CD4-positive, alpha-beta T cell (primary cell): ENCODE measurements at regions not wholly inside any gene's neighbourhood (a gene's known extent, or its start where the extent isn't known, plus 50 kb on each side); places are given as distances from the start of the nearest gene placed in this dataset.

Source experiments
- ATAC-seq: fragments of 200-7000 bp; cut with Tn5 transposase; one replicate; pipeline ENCODE4 v1.10.0; 2022; ENCODE audit warnings: mild to moderate bottlenecking; ENCODE audit not compliant: poor library complexity
- CTCF ChIA-PET: fragments of 350-600 bp; sonication (Branson Sonifier 250); formaldehyde crosslinking; loops from one replicate; lab custom pipeline; 2021; ENCODE audit warnings: antibody characterized with exemption, inconsistent platforms; lab: Charles Lee
- POLR2A ChIA-PET: fragments of 350-600 bp; sonication (Branson Sonifier 250); formaldehyde crosslinking; loops from one replicate; lab custom pipeline; 2021; ENCODE audit warnings: antibody characterized with exemption, inconsistent platforms; lab: Charles Lee
- DNase-seq, 14 experiments: peaks; one replicate each; pipeline ENCODE4 v3.0.0-alpha.2; 2013 to 2020; ENCODE audit warnings: mixed read lengths in 2 of 14
- H3K27ac ChIP-seq, 2 donors: one replicate each; pipeline versions ENCODE4 v1.5.1 to v1.7.0; 2013; ENCODE audit warnings: low read length in 2 of 2, low read depth in 1 of 2, mild to moderate bottlenecking in 1 of 2
- H3K27me3 ChIP-seq, 2 experiments: 1 replicate in 1 of 2; 2 replicates in 1 of 2; pipeline versions ENCODE4 v1.6.1 to v1.7.0; 2013; ENCODE audit warnings: low read length in 2 of 2, control low read depth in 1 of 2, mild to moderate bottlenecking in 1 of 2, moderate library complexity in 1 of 2; ENCODE audit not compliant: insufficient read depth in 2 of 2, control insufficient read depth in 1 of 2
- H3K36me3 ChIP-seq: one replicate; pipeline ENCODE4 v1.6.1; 2013; ENCODE audit warnings: low read length, control low read depth; ENCODE audit not compliant: insufficient read depth
- H3K4me1 ChIP-seq: one replicate; pipeline ENCODE4 v1.6.1; 2013; ENCODE audit warnings: low read length, control low read depth; ENCODE audit not compliant: insufficient read depth
- H3K4me3 ChIP-seq: one replicate; pipeline ENCODE4 v1.5.1; 2013; ENCODE audit warnings: mild to moderate bottlenecking, low read length, moderate library complexity
- H3K9me3 ChIP-seq, 2 experiments: 1 replicate in 1 of 2; 2 replicates in 1 of 2; pipeline versions ENCODE4 v1.6.1 to v1.7.0; 2013; ENCODE audit warnings: low read length in 2 of 2, mild to moderate bottlenecking in 2 of 2, control low read depth in 1 of 2, moderate library complexity in 1 of 2; ENCODE audit not compliant: control insufficient read depth in 1 of 2, insufficient read depth in 1 of 2
- H3K27ac Mint-ChIP-seq: one replicate; pipeline ENCODE4 v1.8.0; 2020; ENCODE audit warnings: mixed read lengths
- H3K27me3 Mint-ChIP-seq: one replicate; pipeline ENCODE4 v1.8.0; 2021; ENCODE audit warnings: mixed read lengths
- H3K36me3 Mint-ChIP-seq: one replicate; pipeline ENCODE4 v1.8.0; 2021; ENCODE audit warnings: low read depth, mixed read lengths
- H3K4me1 Mint-ChIP-seq: one replicate; pipeline ENCODE4 v1.8.0; 2021; ENCODE audit warnings: low read depth, mixed read lengths
- H3K4me3 Mint-ChIP-seq: one replicate; pipeline ENCODE4 v1.8.0; 2020; ENCODE audit warnings: mild to moderate bottlenecking, mixed read lengths
- H3K9me3 Mint-ChIP-seq: one replicate; pipeline ENCODE4 v1.8.0; 2020; ENCODE audit warnings: mixed read lengths
- intact Hi-C, 2 experiments: fragments of 100-400 bp; cut with DNase I in 1 of 2; cut with micrococcal nuclease in 1 of 2; formaldehyde crosslinking; loops; one replicate each; pipeline versions ENCODE4 v1.15.1 to v1.9.0; 2023 to 2025; cut with DNase I, micrococcal nuclease
- TF ChIP-seq, protein P1 (sequence below): fragments of 200-600 bp; IDR thresholded peaks from one replicate; pipeline ENCODE4 v1.8.0; 2022; ENCODE audit warnings: antibody characterized with exemption, mild to moderate bottlenecking

DNA sequence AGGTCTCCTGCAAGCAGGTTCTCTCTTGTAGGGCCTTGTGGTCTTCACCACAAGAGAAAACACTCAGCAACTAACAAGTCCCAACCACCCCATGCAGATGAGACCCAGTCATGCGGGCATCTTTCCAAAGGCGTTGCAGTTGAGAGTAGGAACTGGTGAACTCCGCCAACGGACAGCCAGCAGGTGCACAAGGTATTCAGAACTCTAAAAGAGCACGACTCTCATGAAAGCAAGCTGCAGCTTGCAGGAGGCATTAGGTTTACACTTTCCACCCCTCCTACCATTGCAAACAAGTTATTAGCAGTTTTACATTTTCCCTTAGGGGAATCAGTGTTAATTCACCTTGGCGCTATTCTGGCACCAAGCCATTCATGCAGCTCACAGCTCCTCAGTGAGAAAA lies 173.4 kb upstream of the KIT start:
- POLR2A ChIA-PET: no interaction called here
- DNase-seq (no peak), ATAC-seq (no peak)
- Mint-ChIP-seq H3K27ac (no peak overlapping the region), H3K36me3 (no peaks in the 10 kb centered on the region), H3K9me3 (peaks cover 4% of the 10 kb centered on the region), H3K4me3 (no peak overlapping the region), H3K27me3 (peaks cover 6% of the 10 kb centered on the region), H3K4me1 (no peaks in the 10 kb centered on the region)
- no peak overlapping the region for H3K27ac ChIP-seq
- TF ChIP-seq, protein P1, sequence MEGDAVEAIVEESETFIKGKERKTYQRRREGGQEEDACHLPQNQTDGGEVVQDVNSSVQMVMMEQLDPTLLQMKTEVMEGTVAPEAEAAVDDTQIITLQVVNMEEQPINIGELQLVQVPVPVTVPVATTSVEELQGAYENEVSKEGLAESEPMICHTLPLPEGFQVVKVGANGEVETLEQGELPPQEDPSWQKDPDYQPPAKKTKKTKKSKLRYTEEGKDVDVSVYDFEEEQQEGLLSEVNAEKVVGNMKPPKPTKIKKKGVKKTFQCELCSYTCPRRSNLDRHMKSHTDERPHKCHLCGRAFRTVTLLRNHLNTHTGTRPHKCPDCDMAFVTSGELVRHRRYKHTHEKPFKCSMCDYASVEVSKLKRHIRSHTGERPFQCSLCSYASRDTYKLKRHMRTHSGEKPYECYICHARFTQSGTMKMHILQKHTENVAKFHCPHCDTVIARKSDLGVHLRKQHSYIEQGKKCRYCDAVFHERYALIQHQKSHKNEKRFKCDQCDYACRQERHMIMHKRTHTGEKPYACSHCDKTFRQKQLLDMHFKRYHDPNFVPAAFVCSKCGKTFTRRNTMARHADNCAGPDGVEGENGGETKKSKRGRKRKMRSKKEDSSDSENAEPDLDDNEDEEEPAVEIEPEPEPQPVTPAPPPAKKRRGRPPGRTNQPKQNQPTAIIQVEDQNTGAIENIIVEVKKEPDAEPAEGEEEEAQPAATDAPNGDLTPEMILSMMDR: no peak
- no peaks in the 10 kb centered on the region for H3K4me1 ChIP-seq
- H3K36me3 ChIP-seq: no peaks in the 10 kb centered on the region
- H3K9me3 ChIP-seq: peaks cover 4 to 7% of the 10 kb centered on the region in 2 experiments
- no peaks in the 10 kb centered on the region for H3K27me3 ChIP-seq
- no peak overlapping the region for H3K4me3 ChIP-seq
- intact Hi-C loops: no loop called here
- CTCF ChIA-PET: no interaction called here

DNA sequence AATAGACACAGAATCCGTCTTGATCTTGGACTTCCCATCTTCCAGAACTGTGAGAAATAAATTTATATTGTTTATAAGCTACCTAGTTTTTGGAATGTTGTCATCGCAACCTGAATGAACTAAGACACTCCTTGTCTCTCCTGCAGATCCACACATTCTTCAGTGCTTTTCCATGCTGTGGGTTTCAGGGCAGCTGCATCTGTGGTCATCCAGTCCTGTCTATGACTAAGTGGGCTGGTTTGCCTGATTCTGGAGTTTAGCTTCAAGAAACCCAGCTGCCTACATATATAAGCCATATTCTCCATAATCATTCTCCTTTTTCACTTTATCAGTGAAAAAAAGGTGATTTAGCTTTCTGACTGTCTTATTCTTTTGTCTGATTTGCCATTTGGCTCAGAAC lies 170.3 kb upstream of the KIT start:
- Histone ChIP-seq H3K4me3 (no peak overlapping the region), H3K36me3 (no peaks in the 10 kb centered on the region), H3K9me3 (peaks cover 0 to 4% of the 10 kb centered on the region in 2 experiments), H3K27me3 (no peaks in the 10 kb centered on the region), H3K4me1 (no peaks in the 10 kb centered on the region), H3K27ac (no peak overlapping the region)
- Mint-ChIP-seq H3K4me1 (no peaks in the 10 kb centered on the region), H3K9me3 (no peaks in the 10 kb centered on the region), H3K27me3 (peaks cover 6% of the 10 kb centered on the region), H3K4me3 (no peak overlapping the region), H3K27ac (no peak overlapping the region), H3K36me3 (no peaks in the 10 kb centered on the region)
- no peak for ATAC-seq
- intact Hi-C loops: no loop called here
- no peak for DNase-seq
- TF ChIP-seq, protein P1: no peak
- ChIA-PET CTCF (no interaction called here), POLR2A (no interaction called here)

DNA sequence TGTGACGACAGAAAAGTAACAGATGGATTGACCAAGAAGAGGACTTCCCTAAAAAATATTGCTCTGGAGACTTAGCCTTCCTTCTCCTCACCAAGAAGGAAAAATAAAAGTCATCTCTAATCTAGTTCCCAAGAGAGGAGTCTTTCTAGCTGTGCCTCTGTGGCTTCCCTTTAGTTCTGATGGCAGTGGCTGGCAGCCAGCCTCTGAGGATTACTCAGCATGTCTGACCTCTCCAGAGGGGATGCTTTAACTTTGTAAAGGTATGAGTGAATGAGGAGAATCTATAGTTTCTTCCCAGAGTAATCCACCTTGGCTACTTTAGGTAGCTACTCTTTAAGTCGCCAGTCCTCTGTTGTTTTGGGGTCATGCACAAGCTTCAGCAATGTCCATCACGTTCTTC lies 163.9 kb upstream of the KIT start:
- no peak overlapping the region for H3K27ac ChIP-seq
- TF ChIP-seq, protein P1: no peak
- ATAC-seq (no peak), DNase-seq (no peak)
- intact Hi-C loops: no loop called here
- H3K9me3 ChIP-seq: no peaks in the 10 kb centered on the region
- POLR2A ChIA-PET: no interaction called here
- H3K4me3 Mint-ChIP-seq: no peak overlapping the region
- no peaks in the 10 kb centered on the region for H3K27me3 ChIP-seq
- no peak overlapping the region for H3K4me3 ChIP-seq
- CTCF ChIA-PET: no interaction called here
- no peaks in the 10 kb centered on the region for H3K9me3 Mint-ChIP-seq
- H3K4me1 Mint-ChIP-seq: no peaks in the 10 kb centered on the region
- no peaks in the 10 kb centered on the region for H3K36me3 ChIP-seq
- no peaks in the 10 kb centered on the region for H3K4me1 ChIP-seq
- no peaks in the 10 kb centered on the region for H3K36me3 Mint-ChIP-seq
- H3K27me3 Mint-ChIP-seq: peaks cover 7% of the 10 kb centered on the region
- H3K27ac Mint-ChIP-seq: no peak overlapping the region
